SU-DHL-6 (cell line): ENCODE measurements at regions not wholly inside any gene's neighbourhood (a gene's known extent, or its start where the extent isn't known, plus 50 kb on each side); places are given as distances from the start of the nearest gene placed in this dataset.

Experiments used
- EZH2phosphoT487 ChIP-seq: fragments of 200-600 bp; sonication (generic), shearing (Covaris generic); conservative IDR thresholded peaks from 2 replicates; pipeline ENCODE4 v1.6.1; 2018; ENCODE audit warnings: mild to moderate bottlenecking, antibody characterized with exemption, low read length, moderate library complexity, mixed read lengths
- TF ChIP-seq, protein P1 (sequence below): fragments of 200-600 bp; sonication (generic); IDR thresholded peaks from one replicate; pipeline ENCODE4 v1.5.1; 2017; ENCODE audit warnings: antibody characterized with exemption, mild to moderate bottlenecking, low read length, moderate library complexity; ENCODE audit not compliant: insufficient read depth, poor library complexity, severe bottlenecking

DNA sequence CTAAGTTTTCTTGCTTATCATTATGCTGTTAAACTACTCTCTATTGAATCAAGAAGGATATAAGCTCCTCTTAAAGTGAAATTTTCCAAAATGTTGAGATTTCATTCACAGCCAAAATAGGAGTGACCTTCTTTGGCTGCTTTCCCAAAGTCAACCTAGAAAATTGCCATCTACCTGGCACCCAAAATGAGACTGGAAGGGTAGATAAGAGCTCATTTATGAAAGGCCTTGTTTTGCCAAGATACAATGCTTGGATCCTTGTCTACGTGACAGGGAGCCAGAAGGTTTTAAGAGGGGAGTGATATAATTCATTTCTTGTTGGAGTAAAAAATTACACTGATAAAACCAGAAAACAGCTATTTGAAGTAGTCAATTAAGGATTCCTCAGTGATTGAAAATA, 287.1 kb downstream of the IZUMO3 start:
- TF ChIP-seq, protein P1, sequence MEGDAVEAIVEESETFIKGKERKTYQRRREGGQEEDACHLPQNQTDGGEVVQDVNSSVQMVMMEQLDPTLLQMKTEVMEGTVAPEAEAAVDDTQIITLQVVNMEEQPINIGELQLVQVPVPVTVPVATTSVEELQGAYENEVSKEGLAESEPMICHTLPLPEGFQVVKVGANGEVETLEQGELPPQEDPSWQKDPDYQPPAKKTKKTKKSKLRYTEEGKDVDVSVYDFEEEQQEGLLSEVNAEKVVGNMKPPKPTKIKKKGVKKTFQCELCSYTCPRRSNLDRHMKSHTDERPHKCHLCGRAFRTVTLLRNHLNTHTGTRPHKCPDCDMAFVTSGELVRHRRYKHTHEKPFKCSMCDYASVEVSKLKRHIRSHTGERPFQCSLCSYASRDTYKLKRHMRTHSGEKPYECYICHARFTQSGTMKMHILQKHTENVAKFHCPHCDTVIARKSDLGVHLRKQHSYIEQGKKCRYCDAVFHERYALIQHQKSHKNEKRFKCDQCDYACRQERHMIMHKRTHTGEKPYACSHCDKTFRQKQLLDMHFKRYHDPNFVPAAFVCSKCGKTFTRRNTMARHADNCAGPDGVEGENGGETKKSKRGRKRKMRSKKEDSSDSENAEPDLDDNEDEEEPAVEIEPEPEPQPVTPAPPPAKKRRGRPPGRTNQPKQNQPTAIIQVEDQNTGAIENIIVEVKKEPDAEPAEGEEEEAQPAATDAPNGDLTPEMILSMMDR = no peak
- no peak for TF ChIP-seq EZH2phosphoT487
